Mammary epithelial cell (primary cell): ENCODE measurements at regions not wholly inside any gene's neighbourhood (a gene's known extent, or its start where the extent isn't known, plus 50 kb on each side); places are given as distances from the start of the nearest gene placed in this dataset.

ENCODE experiments used
- CTCF ChIP-seq, 2 donors: IDR thresholded peaks in 1 of 2; conservative IDR thresholded peaks in 1 of 2; 2 replicates each; pipeline ENCODE4 v1.5.1; 2011 to 2012; ENCODE audit warnings: inconsistent platforms in 2 of 2, low read length in 2 of 2, mild to moderate bottlenecking in 2 of 2, control low read depth in 1 of 2, low read depth in 1 of 2; ENCODE audit not compliant: insufficient read depth in 1 of 2; ENCODE audit errors: extremely low read depth in 1 of 2
- EZH2 ChIP-seq: IDR thresholded peaks from 2 replicates; pipeline ENCODE4 v1.6.1; 2012; ENCODE audit warnings: low read length, inconsistent platforms, borderline replicate concordance

- no peak for TF ChIP-seq EZH2
- no peak for TF ChIP-seq CTCF (conservative IDR thresholded peaks at IDR 0.05 in 1 of 2, IDR thresholded peaks at IDR 0.05 in 1 of 2; ENCODE audit: extremely low read depth in 1 of 2, insufficient read depth in 1 of 2, low read depth in 1 of 2, low read length in 2 of 2)
These were observed 1324.4 kb upstream of the EYS start for GRCh38 chr6:67031451-67031850.
